HG03354 (cell line): ENCODE measurements at regions not wholly inside any gene's neighbourhood (a gene's known extent, or its start where the extent isn't known, plus 50 kb on each side); places are given as distances from the start of the nearest gene placed in this dataset.
"Not testable (repeated sequence)": the region's sequence is repeated elsewhere in the genome, so short reads cannot be mapped to it uniquely, and the experiment has no call there.

Experiments used
- ATAC-seq: cut with Tn5 transposase; IDR thresholded peaks from one replicate; pipeline ENCODE4 v1.9.1; 2021; ENCODE audit warnings: mild to moderate bottlenecking; ENCODE audit not compliant: unreplicated experiment, poor library complexity, severe bottlenecking

DNA sequence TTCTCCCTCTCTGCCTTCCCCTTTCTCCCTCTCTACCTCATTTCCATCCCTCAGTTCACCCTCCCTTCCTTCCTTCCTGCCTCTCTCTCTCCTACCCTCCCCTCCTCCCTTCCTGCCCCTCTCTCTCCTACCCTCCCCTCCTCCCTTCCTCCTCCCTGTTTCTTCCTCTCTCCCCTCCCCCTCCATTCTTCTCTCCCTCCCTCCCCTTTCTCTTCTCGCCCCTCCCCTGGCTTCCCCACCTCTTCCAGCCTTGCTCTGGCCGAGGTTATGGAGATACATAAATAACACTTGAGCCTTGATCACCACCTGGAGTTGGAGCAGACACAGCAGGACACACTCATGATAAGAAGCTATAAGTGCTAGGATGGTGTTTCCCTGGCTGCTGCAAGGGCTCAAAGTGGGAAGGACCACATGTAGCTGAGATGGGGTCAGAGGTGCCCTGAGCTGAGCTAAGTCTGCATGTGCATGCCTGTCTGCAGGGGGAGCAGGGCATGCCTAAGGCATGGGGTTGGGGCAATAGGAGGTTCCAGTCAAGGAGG is 326.1 kb upstream of the HS6ST1 start:
- no peak for ATAC-seq

DNA sequence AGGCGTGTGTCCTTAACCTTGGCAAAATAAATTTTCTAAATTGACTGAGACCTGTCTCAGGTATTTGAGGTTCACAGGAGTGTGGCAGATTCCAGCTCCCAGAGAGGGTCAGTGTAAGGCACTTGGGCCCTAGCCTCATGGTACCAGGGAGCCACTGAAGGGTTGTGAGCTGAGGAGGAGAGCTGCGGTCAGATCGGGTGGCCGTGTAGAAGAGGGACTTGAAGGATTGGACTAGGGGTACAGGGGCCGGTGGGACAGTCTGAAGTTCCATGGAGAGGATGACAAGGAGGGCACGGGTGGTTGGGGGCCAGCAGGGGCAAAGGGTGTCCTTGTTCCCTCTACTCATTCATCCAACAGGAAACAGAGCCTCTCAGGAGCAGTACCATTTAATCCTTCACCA is 327.0 kb upstream of the HS6ST1 start:
- no peak for ATAC-seq

DNA sequence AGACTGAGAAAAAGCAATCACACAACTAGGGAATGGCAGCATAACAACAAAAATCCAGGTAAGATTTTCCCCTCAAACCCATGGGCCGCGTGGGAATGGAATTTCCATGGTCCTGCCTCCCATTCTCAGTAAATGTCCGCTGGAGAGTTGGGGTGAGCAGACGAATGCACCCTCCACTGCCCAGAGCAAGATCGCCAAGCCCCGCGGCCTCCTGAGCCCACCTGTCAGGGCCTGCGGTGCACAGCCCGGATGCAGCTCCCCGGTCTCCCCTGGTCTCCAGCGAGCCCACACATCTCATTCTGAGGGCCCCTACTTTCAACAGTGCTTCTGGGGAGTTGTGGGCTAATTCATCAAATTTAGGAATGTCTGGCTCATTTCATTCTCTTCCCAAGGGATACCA is 327.4 kb upstream of the HS6ST1 start:
- no peak for ATAC-seq

DNA sequence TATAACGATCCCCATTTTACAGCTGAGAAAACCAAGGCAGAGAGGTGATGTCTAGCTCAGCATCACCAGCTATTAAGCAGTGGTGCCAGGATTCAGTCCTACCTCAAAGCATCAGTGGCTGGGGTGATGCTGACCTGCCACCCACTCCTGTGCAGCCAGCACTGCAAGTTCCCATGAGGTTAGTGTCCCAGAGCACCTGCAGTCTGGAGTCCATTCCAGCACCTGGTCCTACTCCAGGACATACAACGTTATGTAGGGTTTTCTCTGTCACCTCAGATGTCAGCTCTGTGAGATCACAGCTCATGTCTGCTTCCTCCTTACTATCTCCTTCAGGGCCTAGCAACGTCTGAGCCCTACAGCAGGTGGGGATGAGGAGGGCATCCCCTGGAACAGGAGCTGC is 328.0 kb upstream of the HS6ST1 start:
- no peak for ATAC-seq

DNA sequence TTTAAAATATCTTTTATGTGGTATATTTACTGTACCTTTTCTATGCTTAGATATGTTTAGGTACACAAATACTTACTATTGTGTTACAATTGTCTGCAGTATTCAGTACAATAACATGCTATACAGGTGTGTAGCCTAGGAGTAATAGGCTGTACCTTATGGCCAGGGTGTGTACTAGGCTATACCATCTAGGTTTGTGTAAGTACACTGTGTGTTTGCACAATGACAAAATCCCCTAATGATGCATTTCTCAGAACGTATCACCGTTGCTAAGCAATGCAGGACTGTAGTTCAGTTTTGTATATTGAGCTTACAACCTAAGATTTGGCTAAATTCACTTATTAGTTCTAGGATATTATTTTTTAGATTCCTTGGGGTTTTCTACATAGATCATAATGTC is 332.3 kb upstream of the HS6ST1 start:
- ATAC-seq, result no peak

DNA sequence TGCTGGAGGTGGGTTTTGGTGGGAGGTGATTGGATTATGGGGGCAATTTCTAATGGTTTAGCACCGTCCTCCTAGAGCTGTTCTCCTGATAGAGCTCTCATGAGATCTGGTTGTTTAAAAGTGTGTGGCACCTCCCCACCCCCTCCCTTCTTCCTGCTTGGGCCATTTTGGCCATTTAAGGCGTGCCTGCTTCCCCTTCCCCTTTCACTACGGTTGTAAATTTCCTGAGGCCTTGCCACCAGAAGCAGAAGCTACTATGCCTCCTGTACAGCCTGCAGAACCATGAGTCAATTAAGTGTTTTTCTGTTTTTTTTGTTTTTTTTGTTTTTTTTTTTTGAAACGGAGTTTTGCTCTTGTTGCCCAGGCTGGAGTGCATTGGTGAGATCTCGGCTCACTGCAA is 335.7 kb upstream of the HS6ST1 start:
- no peak for ATAC-seq

DNA sequence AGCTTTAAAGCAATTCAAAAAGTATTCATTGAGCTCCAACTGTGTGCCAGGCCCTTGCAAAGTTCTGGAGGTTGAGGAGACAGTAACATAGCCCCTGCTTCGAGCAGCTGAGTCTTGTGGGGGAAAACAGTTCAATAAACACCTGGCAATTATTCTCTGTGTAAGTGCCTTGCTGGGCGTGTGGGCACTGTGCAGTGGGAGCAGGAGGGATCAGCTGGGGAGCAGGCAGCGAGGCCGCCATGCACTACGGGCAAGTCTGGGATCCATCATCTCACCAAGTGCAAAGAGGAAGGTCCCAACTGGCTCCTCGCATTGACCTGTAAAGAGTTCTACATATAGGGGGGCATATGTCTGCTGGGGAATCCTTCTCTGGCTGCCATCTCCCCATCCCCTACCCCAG is 342.2 kb upstream of the HS6ST1 start:
- ATAC-seq, result no peak

DNA sequence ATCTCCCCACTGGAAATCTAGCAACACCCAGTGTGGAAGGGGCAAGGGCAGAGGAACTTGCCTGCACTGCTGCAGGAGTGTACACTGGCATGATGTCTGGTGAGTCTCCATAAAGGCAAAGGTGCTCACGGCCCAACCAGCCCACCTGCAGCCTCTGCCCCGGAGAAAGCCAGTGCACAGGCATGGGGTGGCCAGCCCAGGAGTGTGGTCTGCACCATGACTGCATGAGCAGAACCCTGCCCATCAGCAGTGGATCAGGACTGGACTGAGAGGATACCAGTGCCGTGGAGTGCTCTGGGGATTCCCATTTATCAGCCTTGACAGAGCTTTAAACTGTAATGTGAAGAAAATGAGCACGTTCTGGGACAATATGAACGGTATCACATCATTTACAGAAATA is 342.6 kb upstream of the HS6ST1 start:
- ATAC-seq, result no peak

DNA sequence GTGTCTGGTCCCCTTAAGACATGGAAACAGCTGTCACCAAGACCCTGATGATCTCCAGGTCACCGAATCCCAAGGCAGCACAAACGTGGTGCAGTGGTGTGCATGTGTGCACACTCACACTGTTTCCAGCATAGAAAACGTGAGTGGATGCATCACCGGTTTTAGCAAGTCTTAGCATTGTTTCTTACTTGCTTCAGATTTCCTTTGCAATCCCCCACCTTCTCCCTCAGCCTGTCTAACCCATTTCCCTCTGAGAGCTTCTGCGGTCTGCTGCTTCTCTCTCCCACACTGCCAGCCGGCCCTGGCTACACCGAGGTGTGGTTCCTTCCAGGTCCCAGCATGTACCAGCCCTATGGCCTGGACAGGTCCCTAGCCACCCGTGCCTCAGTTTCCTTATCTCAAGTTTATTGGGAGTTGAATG is 343.4 kb upstream of the HS6ST1 start:
- ATAC-seq, result no peak

DNA sequence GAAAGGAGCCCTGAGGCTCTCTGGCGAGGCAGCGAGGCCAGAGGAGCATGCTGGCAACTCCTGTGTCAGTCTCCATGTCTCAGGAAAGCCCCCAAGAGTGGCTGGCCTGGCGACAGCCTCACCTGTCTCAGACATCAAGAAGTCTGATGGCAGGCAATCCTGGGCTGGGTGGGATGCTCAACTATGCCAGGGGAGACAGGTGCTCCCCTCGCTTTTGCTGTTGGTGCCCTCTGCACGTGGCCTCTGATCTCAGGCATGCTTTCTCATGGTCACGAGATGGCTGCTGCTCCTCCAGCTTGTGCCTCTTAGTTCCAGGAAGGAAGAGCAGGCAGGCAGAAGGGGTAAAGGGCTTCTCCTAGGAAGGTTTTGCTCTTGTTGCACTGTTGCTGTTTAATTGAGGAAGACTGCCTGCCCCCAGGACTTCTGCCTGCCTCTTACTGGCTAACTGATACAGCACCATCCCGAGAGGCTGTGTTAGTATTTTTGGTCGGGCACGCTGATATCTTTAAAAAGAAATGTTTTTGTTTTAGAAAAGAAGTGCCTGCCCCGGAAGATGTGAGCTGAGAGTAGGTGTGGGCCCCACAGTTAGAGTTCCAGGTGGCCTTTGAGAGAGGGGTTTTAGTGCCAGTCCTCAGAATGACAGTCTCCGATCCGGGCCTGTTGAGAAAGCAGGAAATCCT is 344.8 kb upstream of the HS6ST1 start:
- ATAC-seq, result no peak

DNA sequence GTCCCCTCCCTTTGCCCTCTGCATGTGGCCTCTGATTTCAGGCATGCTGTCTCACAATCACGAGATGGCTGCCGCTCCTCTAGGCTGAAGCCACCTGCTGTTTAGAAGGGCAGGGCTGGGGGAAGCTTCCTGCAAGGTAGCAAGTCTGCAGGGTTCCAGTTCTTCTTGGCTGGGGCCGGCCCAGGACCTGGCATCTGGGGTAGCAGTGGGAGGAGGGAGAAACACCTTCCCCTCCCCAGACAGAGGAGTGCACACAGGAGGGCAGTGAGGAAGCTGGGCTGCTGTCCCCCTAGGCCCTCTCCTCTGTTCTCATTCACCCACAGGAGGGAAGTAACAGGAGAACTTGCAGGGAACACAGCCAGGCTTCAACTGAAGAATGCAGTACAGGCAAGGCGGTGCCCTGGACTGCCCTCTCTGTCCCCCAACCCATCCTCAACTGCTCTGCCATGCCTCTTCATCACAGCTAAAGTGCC is 345.9 kb upstream of the HS6ST1 start:
- no peak for ATAC-seq

DNA sequence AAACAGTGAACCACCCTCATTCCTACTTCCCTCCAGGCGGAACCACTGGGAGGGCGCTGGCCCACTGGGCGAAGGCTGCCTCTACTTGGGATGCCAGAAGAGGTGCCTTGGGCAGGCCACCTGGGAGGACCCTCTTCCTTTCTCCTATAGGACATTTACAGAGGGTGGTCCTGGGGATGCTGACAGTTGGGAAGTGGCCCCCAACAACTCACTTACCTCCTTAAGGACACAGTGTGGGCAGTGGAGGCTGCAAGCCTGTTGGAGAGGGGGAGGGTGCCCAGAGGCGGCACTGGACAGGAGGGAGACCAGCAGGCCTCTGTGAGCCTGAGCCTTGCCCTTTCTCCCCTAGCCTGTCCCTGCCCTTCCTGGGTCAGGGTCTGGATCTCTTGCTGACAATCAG is 346.4 kb upstream of the HS6ST1 start:
- ATAC-seq, result no peak

DNA sequence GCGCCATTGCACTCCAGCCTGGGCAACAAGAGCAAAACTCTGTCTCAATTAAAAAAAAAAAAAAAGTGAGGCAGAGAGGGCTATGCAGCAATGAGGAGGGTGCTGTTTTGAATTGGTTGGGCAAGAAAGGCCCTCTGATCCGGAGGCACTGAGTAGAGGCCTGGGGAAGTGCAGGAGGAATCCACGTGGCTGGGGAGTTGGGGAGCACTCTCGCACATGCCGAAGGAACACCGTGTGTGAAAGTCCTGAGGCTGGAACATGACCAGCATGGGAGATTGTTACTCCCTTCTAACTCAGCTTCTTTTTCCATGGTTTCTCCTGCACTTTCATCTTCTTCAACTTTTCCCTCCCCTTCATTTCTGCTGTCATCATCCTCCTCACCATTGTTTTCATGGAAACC is 347.9 kb upstream of the HS6ST1 start:
- ATAC-seq, result no peak

DNA sequence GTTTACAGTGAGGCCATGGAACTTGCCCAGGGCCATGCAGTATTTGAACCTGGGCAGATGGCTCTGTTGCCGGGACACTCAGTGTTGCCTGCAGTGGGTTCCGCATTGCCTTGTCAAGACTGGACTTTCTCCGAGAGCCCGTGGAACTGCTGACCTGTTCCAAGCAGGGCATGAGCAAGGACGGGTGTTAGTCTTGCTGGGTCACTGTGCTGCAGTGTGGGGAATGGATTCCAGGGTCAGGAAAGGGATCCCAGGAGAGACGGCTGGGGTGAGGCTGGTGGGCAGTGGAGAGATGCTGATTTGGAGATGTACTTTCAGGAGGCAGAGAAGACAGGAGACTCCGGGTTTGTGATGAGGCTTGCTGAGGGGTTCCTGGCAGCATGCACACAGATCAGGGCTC is 348.7 kb upstream of the HS6ST1 start:
- ATAC-seq, result no peak

DNA sequence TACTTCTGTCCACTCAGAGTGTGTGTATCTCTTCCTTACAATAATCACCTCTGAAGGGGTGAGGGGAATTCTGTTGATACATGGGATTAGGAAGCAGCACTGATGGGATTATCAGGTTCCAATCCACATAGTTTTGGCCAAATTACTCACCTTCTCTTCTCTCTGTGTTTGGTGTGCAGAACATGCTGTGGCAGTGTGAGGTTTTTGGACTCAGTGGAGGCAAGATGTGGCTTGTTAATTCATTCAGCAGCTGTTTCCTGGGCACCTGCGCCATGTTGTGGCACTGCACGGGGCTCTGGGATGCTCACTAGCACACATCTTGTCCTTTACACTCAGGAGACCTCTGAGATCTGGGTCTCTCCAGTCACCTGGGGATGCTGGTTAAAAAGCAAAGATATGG is 350.3 kb upstream of the HS6ST1 start:
- no peak for ATAC-seq

DNA sequence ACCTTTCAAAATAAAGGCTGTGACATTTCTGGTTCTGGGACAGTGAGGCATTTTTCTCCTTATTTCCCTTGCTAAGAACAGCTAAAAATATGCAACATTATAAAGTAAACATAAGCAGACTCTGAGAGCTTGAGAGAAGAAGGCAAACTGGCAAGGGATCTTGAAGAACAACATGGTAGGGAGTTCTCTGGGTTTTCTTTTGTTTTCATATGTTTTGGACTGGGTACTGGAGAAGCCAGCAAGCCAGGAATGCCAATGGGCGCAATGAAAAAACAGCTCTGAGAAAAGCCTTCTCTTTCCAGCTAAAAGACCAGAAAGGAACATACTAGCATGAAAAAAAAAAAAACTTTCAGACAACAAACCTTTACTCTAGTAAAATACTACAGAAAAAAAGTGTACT is 351.4 kb upstream of the HS6ST1 start:
- ATAC-seq, result no peak

DNA sequence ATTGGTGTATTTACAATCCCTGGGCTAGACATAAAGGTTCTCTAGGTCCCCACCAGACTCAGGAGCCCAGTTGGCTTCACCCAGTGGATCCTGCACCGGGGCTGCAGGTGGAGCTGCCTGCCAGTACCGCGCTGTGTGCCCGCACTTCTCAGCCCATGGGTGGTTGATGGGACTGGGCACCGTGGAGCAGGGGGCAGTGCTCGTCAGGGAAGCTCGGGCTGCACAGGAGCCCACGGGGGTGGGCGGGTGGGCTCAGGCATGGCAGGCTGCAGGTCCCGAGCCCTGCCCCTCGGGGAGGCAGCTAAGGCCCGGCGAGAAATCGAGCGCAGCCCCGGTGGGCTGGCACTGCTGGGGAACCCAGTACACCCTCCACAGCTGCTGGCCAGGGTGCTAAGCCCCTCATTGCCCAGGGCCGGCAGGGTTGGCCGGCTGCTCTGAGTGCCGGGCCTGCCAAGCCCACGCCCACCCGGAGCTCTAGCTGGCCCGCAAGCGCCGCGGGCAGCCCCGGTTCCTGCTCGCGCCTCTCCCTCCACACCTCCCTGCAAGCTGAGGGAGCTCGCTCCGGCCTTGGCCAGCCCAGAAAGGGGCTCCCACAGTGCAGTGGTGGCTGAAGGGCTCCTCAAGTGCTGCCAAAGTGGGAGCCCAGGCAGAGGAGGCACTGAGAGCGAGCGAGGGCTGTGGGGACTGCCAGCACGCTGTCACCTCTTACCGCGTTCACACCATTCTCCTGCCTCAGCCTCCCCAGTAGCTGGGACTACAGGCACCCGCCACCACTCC is 353.5 kb upstream of the HS6ST1 start:
- not testable (repeated sequence) for ATAC-seq

DNA sequence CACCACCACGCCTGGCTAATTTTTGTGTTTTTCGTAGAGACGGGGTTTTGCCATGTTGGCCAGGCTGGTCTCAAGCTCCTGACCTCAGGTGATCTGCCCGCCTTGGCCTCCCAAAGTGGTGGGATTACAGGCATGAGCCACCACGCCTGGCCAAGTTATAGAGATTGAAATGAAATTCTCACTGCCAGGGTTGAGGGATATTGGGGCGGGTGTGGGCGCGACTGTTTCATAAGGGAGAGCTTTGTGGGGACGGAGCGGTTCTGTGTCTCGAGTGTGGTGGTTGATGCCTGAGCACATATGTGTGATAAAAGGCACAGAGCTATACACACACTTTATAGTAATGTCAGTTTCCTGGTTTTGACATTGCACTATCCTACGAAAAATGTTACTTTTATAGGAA is 361.0 kb upstream of the HS6ST1 start:
- not testable (repeated sequence) for ATAC-seq

DNA sequence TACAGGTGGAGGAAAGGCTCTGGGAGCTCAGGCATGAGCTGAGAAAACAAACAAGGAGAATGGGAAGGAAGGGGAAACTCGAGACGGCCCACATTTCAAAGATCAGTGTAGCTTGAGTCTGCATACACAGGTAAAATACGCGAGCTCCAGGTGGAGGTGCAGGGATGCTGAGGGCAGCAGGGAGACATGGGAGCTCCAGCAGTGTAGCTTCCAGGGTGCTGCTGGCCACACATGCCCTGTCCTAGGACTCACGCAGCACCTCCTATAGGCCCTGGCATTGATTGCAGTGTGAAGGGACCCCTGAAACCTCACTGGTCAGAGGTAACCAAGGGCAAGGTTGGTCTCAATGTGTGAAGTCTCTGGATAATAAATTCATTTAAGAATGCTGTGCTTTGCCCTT is 362.8 kb upstream of the HS6ST1 start:
- no peak for ATAC-seq

DNA sequence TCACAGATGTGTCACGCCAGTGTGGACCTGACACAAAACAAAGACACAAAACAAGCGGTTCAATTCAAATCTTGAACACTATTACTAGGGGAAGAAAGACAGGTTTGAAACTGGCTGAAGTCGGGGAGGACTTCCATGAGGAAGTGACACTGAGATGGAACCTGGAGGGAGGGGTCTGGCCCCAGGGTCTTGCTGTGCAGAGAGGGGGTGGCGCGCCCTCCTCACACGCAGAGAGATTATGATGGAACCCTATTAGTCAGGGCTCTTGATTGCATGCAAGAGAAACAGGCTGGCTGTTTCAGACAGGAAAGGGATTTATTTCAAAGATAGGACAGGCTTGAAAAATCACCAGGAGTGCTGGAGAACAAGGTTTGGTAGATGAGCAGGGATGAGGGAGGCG is 363.6 kb upstream of the HS6ST1 start:
- ATAC-seq, result no peak

DNA sequence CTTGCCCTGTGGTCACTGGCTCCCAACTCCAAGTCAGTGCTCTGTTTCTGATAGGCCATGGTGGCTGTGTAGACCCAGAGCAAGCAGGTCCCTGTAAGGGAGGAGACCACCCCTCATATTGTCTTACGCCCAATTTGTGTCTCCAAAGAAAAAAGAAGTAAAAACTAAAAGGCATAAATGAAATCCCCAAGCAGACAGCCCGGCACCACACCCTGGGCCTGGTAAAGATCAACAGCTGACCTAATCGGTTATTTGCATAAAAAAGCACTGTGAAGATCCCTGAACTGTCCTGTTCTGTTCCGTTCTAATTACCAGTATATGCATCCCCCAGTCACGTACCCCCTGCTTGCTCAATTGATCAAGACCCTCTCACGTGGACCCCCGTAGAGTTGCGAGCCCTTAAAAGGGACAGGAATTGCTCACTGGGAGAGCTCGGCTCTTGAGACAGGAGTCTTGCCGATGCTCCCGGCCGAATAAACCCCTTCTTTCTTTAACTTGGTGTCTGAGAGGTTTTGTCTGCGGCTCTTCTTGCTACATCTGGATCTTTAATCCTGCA is 364.1 kb upstream of the HS6ST1 start:
- ATAC-seq, result no peak
